ENCODE measurements at regions not wholly inside any gene's neighbourhood (a gene's known extent, or its start where the extent isn't known, plus 50 kb on each side); places are given as distances from the start of the nearest gene placed in this dataset.
"Not testable (repeated sequence)": the region's sequence is repeated elsewhere in the genome, so short reads cannot be mapped to it uniquely, and the experiment has no call there.

- DNase-seq (ENCODE audit: low read depth in 2 of 2): no peak
Measured at GRCh38 chr10:6877722-6878392, 297.8 kb upstream of the PRKCQ start.

- DNase-seq (ENCODE audit: low read depth in 2 of 2): no peak
Measured at GRCh38 chr10:6877336-6877721, 297.3 kb upstream of the PRKCQ start.

- DNase-seq (ENCODE audit: low read depth in 2 of 2): no peak
Measured at GRCh38 chr10:6875269-6875865, 295.3 kb upstream of the PRKCQ start.

- no peak for DNase-seq (ENCODE audit: low read depth in 2 of 2)
Measured at GRCh38 chr10:6871128-6871527, 291.1 kb upstream of the PRKCQ start.

GRCh38 chr10:6868036-6868725 is 288.1 kb upstream of the PRKCQ start:
- DNase-seq (ENCODE audit: low read depth in 2 of 2): no peak

- no peak for DNase-seq (ENCODE audit: low read depth in 2 of 2)
Measured at GRCh38 chr10:6866757-6867156, 286.7 kb upstream of the PRKCQ start.

- DNase-seq (ENCODE audit: low read depth in 2 of 2): no peak
Measured at GRCh38 chr10:6864142-6864541, 284.1 kb upstream of the PRKCQ start.

GRCh38 chr10:6863381-6863780 is 283.3 kb upstream of the PRKCQ start:
- DNase-seq (ENCODE audit: low read depth in 2 of 2): no peak

- no peak for DNase-seq (ENCODE audit: low read depth in 2 of 2)
Measured at GRCh38 chr10:6850452-6850851, 270.4 kb upstream of the PRKCQ start.

GRCh38 chr10:6847561-6847960 is 267.5 kb upstream of the PRKCQ start:
- no peak for DNase-seq (ENCODE audit: low read depth in 2 of 2)

- DNase-seq (ENCODE audit: low read depth in 2 of 2): no peak
Measured at GRCh38 chr10:6843894-6844650, 264.0 kb upstream of the PRKCQ start.

GRCh38 chr10:6843481-6843881 is 263.4 kb upstream of the PRKCQ start:
- no peak for DNase-seq (ENCODE audit: low read depth in 2 of 2)

- DNase-seq (ENCODE audit: low read depth in 2 of 2): no peak
Measured at GRCh38 chr10:6842722-6843121, 262.6 kb upstream of the PRKCQ start.

- no peak for DNase-seq (ENCODE audit: low read depth in 2 of 2)
Measured at GRCh38 chr10:6841761-6842160, 261.7 kb upstream of the PRKCQ start.

- DNase-seq (ENCODE audit: low read depth in 2 of 2): no peak
Measured at GRCh38 chr10:6840766-6841165, 260.7 kb upstream of the PRKCQ start.

- DNase-seq (ENCODE audit: low read depth in 2 of 2): no peak
Measured at GRCh38 chr10:6840201-6840691, 260.2 kb upstream of the PRKCQ start.

- no peak for DNase-seq (ENCODE audit: low read depth in 2 of 2)
Measured at GRCh38 chr10:6838118-6838517, 258.0 kb upstream of the PRKCQ start.

- DNase-seq (ENCODE audit: low read depth in 2 of 2): no peak
Measured at GRCh38 chr10:6833458-6834011, 253.5 kb upstream of the PRKCQ start.

GRCh38 chr10:6830981-6831380 is 250.9 kb upstream of the PRKCQ start:
- not testable (repeated sequence) for DNase-seq (ENCODE audit: low read depth in 2 of 2)

GRCh38 chr10:6824793-6825192 is 244.7 kb upstream of the PRKCQ start:
- not testable (repeated sequence) for DNase-seq (ENCODE audit: low read depth in 2 of 2)

- DNase-seq (ENCODE audit: low read depth in 2 of 2): no peak
Measured at GRCh38 chr10:6823770-6824169, 243.7 kb upstream of the PRKCQ start.

- no peak for DNase-seq (ENCODE audit: low read depth in 2 of 2)
Measured at GRCh38 chr10:6819301-6819700, 239.2 kb upstream of the PRKCQ start.

Data from stimulated activated CD4-positive, alpha-beta T cell treated with anti-CD3 and anti-CD28 coated beads, Interleukin-1b, Interleukin-23, amount 100 ng/mL, for 1 hour (primary cell).